SK-N-SH treated with all-trans-retinoic acid at 6 μM for 48 hours (cell line): ENCODE measurements at regions not wholly inside any gene's neighbourhood (a gene's known extent, or its start where the extent isn't known, plus 50 kb on each side); places are given as distances from the start of the nearest gene placed in this dataset.

Experiments
- ATAC-seq: fragments of 200-7000 bp; cut with Tn5 transposase; 3 replicates; pipeline ENCODE4 v1.9.1; 2020; ENCODE audit warnings: mild to moderate bottlenecking, moderate library complexity
- ARNTL ChIP-seq: fragments of 450-650 bp; formaldehyde crosslinking; IDR thresholded peaks from 2 replicates; pipeline ENCODE4 v1.5.0; 2020; ENCODE audit warnings: low read depth, mild to moderate bottlenecking, moderate library complexity, borderline replicate concordance
- BACH2 ChIP-seq: fragments of 250-450 bp; sonication (Bioruptor Pico); IDR thresholded peaks from 2 replicates; pipeline ENCODE4 v1.9.0; 2021; ENCODE audit warnings: mild to moderate bottlenecking, borderline replicate concordance
- CSDC2 ChIP-seq: fragments of 250-450 bp; sonication (Bioruptor Pico); IDR thresholded peaks from 2 replicates; pipeline ENCODE4 v1.5.0; 2020; ENCODE audit warnings: mild to moderate bottlenecking, moderate library complexity
- ESRRG ChIP-seq: fragments of 250-450 bp; sonication (Bioruptor Pico); IDR thresholded peaks from 2 replicates; pipeline ENCODE4 v1.6.1; 2021; ENCODE audit warnings: mild to moderate bottlenecking
- GLIS3 ChIP-seq: fragments of 250-450 bp; sonication (Bioruptor Pico); IDR thresholded peaks from 2 replicates; pipeline ENCODE4 v1.5.0; 2020; ENCODE audit warnings: mild to moderate bottlenecking, moderate library complexity
- ISL1 ChIP-seq: fragments of 250-450 bp; sonication (Bioruptor Pico); IDR thresholded peaks from 2 replicates; pipeline ENCODE4 v2.1.2; 2022; ENCODE audit warnings: mild to moderate bottlenecking, moderate library complexity
- OSR1 ChIP-seq: fragments of 250-450 bp; sonication (Bioruptor Pico); IDR thresholded peaks from 2 replicates; pipeline ENCODE4 v1.8.0; 2022; ENCODE audit warnings: moderate library complexity, mild to moderate bottlenecking, inconsistent platforms
- PPARA ChIP-seq: fragments of 250-450 bp; sonication (Bioruptor Pico); IDR thresholded peaks from 2 replicates; pipeline ENCODE4 v1.5.0; 2020; ENCODE audit warnings: mild to moderate bottlenecking, borderline replicate concordance
- RARB ChIP-seq: fragments of 250-450 bp; sonication (Bioruptor Pico); IDR thresholded peaks from 2 replicates; pipeline ENCODE4 v1.8.0; 2021; ENCODE audit warnings: mild to moderate bottlenecking, moderate library complexity
- SNAI2 ChIP-seq: fragments of 250-450 bp; sonication (Bioruptor Pico); IDR thresholded peaks from 2 replicates; pipeline ENCODE4 v1.5.0; 2020; ENCODE audit warnings: mild to moderate bottlenecking, moderate library complexity
- TCF4 ChIP-seq: fragments of 250-450 bp; sonication (Bioruptor Pico); IDR thresholded peaks from 2 replicates; pipeline ENCODE4 v1.8.0; 2021; ENCODE audit warnings: mild to moderate bottlenecking, moderate library complexity, borderline replicate concordance
- TOX ChIP-seq: fragments of 250-450 bp; sonication (Bioruptor Pico); IDR thresholded peaks from 2 replicates; pipeline ENCODE4 v1.8.0; 2021; ENCODE audit warnings: mild to moderate bottlenecking, moderate library complexity, borderline replicate concordance
- ZC3H10 ChIP-seq: fragments of 250-450 bp; sonication (Bioruptor Pico); IDR thresholded peaks from 2 replicates; pipeline ENCODE4 v1.5.1; 2021; ENCODE audit warnings: mild to moderate bottlenecking, moderate library complexity
- ZFP3 ChIP-seq: fragments of 250-450 bp; sonication (Bioruptor Pico); IDR thresholded peaks from 2 replicates; pipeline ENCODE4 v1.5.0; 2020; ENCODE audit warnings: mild to moderate bottlenecking, moderate library complexity
- ZFP30 ChIP-seq: fragments of 450-650 bp; formaldehyde crosslinking; IDR thresholded peaks from 2 replicates; pipeline ENCODE4 v1.5.0; 2022; ENCODE audit warnings: mild to moderate bottlenecking, moderate library complexity
- ZNF565 ChIP-seq: fragments of 450-650 bp; formaldehyde crosslinking; conservative IDR thresholded peaks from 2 replicates; pipeline ENCODE4 v1.5.0; 2020; ENCODE audit warnings: low read depth, mild to moderate bottlenecking, moderate library complexity
- ZNF70 ChIP-seq: fragments of 450-650 bp; formaldehyde crosslinking; IDR thresholded peaks from 2 replicates; pipeline ENCODE4 v1.5.0; 2020; ENCODE audit warnings: mild to moderate bottlenecking, moderate library complexity
- TF ChIP-seq, protein P1 (sequence below): fragments of 250-450 bp; sonication (Bioruptor Pico); IDR thresholded peaks from 2 replicates; pipeline ENCODE4 v1.8.0; 2020; ENCODE audit warnings: mild to moderate bottlenecking, moderate library complexity, borderline replicate concordance
- TF ChIP-seq, protein P2 (sequence below): fragments of 250-450 bp; sonication (Bioruptor Pico); IDR thresholded peaks from 2 replicates; pipeline ENCODE4 v1.5.0; 2020; ENCODE audit warnings: mild to moderate bottlenecking, moderate library complexity
- TF ChIP-seq, protein P3 (sequence below): fragments of 250-450 bp; sonication (Bioruptor Pico); IDR thresholded peaks from 2 replicates; pipeline ENCODE4 v1.5.1; 2020; ENCODE audit warnings: low read depth, mild to moderate bottlenecking, moderate library complexity
- TF ChIP-seq, protein P4 (sequence below): fragments of 250-450 bp; sonication (Bioruptor Pico); IDR thresholded peaks from 2 replicates; pipeline ENCODE4 v1.5.1; 2021; ENCODE audit warnings: mild to moderate bottlenecking, moderate library complexity
- TF ChIP-seq, protein P5 (sequence below): fragments of 250-450 bp; sonication (Bioruptor Pico); IDR thresholded peaks from 2 replicates; pipeline ENCODE4 v1.8.0; 2021; ENCODE audit warnings: low read depth, mild to moderate bottlenecking, moderate library complexity, borderline replicate concordance

DNA sequence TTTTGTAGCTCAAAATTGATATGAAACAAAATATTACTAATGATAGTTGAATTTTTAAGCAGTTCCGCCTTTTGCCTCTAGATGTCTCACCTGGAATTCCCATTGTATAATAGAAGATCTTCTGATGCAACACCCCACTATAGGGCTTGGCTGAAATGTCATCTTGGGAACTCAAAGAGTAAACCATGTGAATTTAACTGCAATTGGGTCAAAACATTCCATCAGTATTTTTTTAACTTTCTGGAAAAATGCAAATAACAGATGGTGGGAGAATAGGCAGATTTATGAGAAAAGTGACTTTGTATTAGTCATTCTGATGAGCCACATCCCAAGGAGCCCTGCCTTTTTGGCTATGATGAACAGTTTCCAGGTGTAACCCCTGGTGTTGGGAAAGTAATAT is 489.9 kb downstream of the NYAP2 start:
- TF ChIP-seq TOX (CRISPR knock-in tag) = 0 out of 2 replicates have a peak, but pooled peaks have one; percentile 25
- TF ChIP-seq, protein P1, sequence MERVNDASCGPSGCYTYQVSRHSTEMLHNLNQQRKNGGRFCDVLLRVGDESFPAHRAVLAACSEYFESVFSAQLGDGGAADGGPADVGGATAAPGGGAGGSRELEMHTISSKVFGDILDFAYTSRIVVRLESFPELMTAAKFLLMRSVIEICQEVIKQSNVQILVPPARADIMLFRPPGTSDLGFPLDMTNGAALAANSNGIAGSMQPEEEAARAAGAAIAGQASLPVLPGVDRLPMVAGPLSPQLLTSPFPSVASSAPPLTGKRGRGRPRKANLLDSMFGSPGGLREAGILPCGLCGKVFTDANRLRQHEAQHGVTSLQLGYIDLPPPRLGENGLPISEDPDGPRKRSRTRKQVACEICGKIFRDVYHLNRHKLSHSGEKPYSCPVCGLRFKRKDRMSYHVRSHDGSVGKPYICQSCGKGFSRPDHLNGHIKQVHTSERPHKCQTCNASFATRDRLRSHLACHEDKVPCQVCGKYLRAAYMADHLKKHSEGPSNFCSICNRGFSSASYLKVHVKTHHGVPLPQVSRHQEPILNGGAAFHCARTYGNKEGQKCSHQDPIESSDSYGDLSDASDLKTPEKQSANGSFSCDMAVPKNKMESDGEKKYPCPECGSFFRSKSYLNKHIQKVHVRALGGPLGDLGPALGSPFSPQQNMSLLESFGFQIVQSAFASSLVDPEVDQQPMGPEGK (CRISPR knock-in tag) = no peak
- peak; percentile 74 for ATAC-seq

DNA sequence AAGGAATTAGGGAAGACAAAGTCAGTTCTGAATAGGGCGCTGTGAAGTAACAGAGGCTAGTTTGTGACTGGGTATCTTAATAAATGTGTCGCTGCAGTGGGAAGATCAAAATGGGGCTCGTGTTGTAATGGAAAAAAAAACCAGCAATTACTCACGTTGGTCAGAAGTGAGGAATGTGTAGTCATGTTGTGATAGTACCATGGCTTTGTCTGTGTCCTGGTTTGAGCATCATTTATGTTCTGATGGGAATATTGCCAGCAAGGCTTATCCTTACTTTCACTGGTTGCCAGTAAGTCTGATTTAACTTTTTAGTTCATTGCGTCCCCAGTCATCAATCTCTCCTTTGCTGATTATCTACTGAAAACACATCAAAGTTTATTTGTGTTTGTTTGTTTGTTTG is 467.6 kb downstream of the NYAP2 start:
- TF ChIP-seq ZFP3 (CRISPR knock-in tag) (no peak), BACH2 (CRISPR knock-in tag) (no peak), ESRRG (CRISPR knock-in tag) (no peak), ZFP30 (no peak), ARNTL (CRISPR knock-in tag) (no peak), RARB (no peak), CSDC2 (no peak), TOX (CRISPR knock-in tag) (no peak), TCF4 (CRISPR knock-in tag) (no peak), PPARA (CRISPR knock-in tag) (no peak)
- TF ChIP-seq, protein P2, sequence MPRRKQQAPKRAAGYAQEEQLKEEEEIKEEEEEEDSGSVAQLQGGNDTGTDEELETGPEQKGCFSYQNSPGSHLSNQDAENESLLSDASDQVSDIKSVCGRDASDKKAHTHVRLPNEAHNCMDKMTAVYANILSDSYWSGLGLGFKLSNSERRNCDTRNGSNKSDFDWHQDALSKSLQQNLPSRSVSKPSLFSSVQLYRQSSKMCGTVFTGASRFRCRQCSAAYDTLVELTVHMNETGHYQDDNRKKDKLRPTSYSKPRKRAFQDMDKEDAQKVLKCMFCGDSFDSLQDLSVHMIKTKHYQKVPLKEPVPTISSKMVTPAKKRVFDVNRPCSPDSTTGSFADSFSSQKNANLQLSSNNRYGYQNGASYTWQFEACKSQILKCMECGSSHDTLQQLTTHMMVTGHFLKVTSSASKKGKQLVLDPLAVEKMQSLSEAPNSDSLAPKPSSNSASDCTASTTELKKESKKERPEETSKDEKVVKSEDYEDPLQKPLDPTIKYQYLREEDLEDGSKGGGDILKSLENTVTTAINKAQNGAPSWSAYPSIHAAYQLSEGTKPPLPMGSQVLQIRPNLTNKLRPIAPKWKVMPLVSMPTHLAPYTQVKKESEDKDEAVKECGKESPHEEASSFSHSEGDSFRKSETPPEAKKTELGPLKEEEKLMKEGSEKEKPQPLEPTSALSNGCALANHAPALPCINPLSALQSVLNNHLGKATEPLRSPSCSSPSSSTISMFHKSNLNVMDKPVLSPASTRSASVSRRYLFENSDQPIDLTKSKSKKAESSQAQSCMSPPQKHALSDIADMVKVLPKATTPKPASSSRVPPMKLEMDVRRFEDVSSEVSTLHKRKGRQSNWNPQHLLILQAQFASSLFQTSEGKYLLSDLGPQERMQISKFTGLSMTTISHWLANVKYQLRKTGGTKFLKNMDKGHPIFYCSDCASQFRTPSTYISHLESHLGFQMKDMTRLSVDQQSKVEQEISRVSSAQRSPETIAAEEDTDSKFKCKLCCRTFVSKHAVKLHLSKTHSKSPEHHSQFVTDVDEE (CRISPR knock-in tag) = no peak
- TF ChIP-seq, protein P3, sequence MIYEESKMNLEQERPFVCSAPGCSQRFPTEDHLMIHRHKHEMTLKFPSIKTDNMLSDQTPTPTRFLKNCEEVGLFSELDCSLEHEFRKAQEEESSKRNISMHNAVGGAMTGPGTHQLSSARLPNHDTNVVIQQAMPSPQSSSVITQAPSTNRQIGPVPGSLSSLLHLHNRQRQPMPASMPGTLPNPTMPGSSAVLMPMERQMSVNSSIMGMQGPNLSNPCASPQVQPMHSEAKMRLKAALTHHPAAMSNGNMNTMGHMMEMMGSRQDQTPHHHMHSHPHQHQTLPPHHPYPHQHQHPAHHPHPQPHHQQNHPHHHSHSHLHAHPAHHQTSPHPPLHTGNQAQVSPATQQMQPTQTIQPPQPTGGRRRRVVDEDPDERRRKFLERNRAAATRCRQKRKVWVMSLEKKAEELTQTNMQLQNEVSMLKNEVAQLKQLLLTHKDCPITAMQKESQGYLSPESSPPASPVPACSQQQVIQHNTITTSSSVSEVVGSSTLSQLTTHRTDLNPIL (CRISPR knock-in tag) = no peak
- TF ChIP-seq, protein P4, sequence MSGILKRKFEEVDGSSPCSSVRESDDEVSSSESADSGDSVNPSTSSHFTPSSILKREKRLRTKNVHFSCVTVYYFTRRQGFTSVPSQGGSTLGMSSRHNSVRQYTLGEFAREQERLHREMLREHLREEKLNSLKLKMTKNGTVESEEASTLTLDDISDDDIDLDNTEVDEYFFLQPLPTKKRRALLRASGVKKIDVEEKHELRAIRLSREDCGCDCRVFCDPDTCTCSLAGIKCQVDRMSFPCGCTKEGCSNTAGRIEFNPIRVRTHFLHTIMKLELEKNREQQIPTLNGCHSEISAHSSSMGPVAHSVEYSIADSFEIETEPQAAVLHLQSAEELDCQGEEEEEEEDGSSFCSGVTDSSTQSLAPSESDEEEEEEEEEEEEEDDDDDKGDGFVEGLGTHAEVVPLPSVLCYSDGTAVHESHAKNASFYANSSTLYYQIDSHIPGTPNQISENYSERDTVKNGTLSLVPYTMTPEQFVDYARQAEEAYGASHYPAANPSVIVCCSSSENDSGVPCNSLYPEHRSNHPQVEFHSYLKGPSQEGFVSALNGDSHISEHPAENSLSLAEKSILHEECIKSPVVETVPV (CRISPR knock-in tag) = no peak
- TF ChIP-seq, protein P5, sequence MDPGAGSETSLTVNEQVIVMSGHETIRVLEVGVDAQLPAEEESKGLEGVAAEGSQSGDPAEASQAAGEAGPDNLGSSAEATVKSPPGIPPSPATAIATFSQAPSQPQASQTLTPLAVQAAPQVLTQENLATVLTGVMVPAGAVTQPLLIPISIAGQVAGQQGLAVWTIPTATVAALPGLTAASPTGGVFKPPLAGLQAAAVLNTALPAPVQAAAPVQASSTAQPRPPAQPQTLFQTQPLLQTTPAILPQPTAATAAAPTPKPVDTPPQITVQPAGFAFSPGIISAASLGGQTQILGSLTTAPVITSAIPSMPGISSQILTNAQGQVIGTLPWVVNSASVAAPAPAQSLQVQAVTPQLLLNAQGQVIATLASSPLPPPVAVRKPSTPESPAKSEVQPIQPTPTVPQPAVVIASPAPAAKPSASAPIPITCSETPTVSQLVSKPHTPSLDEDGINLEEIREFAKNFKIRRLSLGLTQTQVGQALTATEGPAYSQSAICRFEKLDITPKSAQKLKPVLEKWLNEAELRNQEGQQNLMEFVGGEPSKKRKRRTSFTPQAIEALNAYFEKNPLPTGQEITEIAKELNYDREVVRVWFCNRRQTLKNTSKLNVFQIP (CRISPR knock-in tag) = no peak
- TF ChIP-seq, all 23 proteins: peak for 0
- ATAC-seq = no peak

DNA sequence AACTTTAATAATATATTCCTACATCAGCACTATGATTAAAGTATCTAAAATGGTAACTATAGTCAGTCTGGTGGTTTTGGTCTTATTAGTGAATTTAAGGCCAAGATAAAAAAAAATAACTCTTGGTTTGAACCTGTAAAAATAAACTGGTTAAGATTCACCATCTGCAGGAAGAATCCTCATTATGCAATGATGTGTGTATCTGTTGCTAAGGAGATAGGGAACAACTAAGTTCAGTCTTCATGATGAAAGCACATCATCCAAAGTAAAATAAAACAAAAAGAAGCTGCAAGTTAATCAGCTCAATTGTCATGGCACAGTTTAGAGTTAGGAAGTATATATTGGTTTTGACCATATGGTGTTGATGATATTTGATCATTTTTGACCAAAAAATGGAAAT is 466.0 kb downstream of the NYAP2 start:
- no peak for ATAC-seq
- no peak for TF ChIP-seq ZNF565 (CRISPR knock-in tag)
- TF ChIP-seq ISL1 (CRISPR knock-in tag) = no peak
- no peak for TF ChIP-seq ZFP30
- TF ChIP-seq, protein P4 (CRISPR knock-in tag) = no peak
- TF ChIP-seq OSR1 = no peak
- no peak for TF ChIP-seq SNAI2 (CRISPR knock-in tag)
- no peak for TF ChIP-seq TCF4 (CRISPR knock-in tag)
- TF ChIP-seq GLIS3 = no peak
- TF ChIP-seq, protein P3 (CRISPR knock-in tag) = no peak
- TF ChIP-seq RARB = no peak
- TF ChIP-seq ZNF70 (CRISPR knock-in tag) = no peak
- no peak for TF ChIP-seq ZC3H10 (CRISPR knock-in tag)
- TF ChIP-seq TOX (CRISPR knock-in tag) = no peak
- TF ChIP-seq, protein P1 (CRISPR knock-in tag) = no peak
- TF ChIP-seq ZFP3 (CRISPR knock-in tag) = no peak
